ENCODE measurements at regions not wholly inside any gene's neighbourhood (a gene's known extent, or its start where the extent isn't known, plus 50 kb on each side); places are given as distances from the start of the nearest gene placed in this dataset.

GRCh38 chr1:219045246-219045645 is 128.4 kb upstream of the LYPLAL1 start:
- Histone ChIP-seq H3K4me3 (ENCODE audit: low read depth, low read length) (no peak overlapping the region), H3K36me3 (ENCODE audit: control insufficient read depth, insufficient read depth, low read length) (no peaks in the 10 kb centered on the region), H3K27me3 (ENCODE audit: control insufficient read depth, insufficient read depth, low read length) (no peaks in the 10 kb centered on the region)
- DNase-seq (ENCODE audit: low read depth) (no peak), FAIRE-seq (no peak)
- no peak for TF ChIP-seq CTCF (IDR thresholded peaks at IDR 0.05; ENCODE audit: insufficient read depth, low read length, severe bottlenecking)

DNA sequence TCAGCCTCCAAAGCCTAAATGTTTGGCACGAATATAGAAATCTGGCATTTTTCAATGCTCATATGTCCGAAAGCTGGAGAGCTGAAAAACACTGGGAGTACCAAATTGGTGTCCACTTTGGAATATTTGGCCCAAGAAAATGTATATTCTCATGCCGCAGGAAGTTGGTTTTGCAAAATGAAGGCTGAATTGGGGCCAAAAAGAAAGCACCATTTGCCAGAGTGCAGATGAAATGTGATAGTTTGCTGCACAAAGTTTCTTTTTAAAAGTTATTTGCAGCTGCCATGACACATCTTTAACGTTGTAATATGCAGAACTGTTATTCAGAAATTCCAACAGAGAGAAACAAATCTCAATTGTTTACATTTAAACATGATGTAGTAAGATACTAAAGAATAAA is 124.2 kb upstream of the LYPLAL1 start:
- no peak for FAIRE-seq
- Histone ChIP-seq H3K27me3 (ENCODE audit: control insufficient read depth, insufficient read depth, low read length) (no peaks in the 10 kb centered on the region), H3K36me3 (ENCODE audit: control insufficient read depth, insufficient read depth, low read length) (no peaks in the 10 kb centered on the region), H3K4me3 (ENCODE audit: low read depth, low read length) (no peak overlapping the region)
- TF ChIP-seq CTCF (IDR thresholded peaks at IDR 0.05; ENCODE audit: insufficient read depth, low read length, severe bottlenecking) = no peak
- DNase-seq (ENCODE audit: low read depth) = no peak

- no peak for TF ChIP-seq CTCF (IDR thresholded peaks at IDR 0.05; ENCODE audit: insufficient read depth, low read length, severe bottlenecking)
- no peak for FAIRE-seq
- no peaks in the 10 kb centered on the region for H3K27me3 ChIP-seq (ENCODE audit: control insufficient read depth, insufficient read depth, low read length)
Observed at GRCh38 chr1:219050086-219050821, 123.4 kb upstream of the LYPLAL1 start.

DNA sequence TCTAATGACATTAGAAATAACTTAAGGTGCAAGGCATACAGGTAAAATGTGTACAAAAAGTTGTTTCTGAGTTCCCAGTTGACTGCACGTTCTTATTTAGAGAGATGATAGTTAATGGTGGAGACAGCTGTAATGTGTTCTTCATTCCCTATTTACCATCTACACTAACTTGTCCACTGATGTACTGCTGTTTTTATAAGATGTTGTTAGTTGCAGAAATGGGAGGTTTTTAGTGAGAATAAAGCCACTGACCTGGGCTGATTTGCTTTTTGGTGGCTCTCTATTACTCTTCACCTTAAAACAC is 122.9 kb upstream of the LYPLAL1 start:
- Histone ChIP-seq H3K36me3 (ENCODE audit: control insufficient read depth, insufficient read depth, low read length) (no peaks in the 10 kb centered on the region), H3K27me3 (ENCODE audit: control insufficient read depth, insufficient read depth, low read length) (no peaks in the 10 kb centered on the region), H3K4me3 (ENCODE audit: low read depth, low read length) (no peak overlapping the region)
- FAIRE-seq = no peak
- no peak for DNase-seq (ENCODE audit: low read depth)
- no peak for TF ChIP-seq CTCF (IDR thresholded peaks at IDR 0.05; ENCODE audit: insufficient read depth, low read length, severe bottlenecking)

More at GRCh38 chr1:219050086-219050821, 123.4 kb upstream of the LYPLAL1 start:
- no peak for DNase-seq (ENCODE audit: low read depth)
- no peaks in the 10 kb centered on the region for H3K36me3 ChIP-seq (ENCODE audit: control insufficient read depth, insufficient read depth, low read length)
- no peak overlapping the region for H3K4me3 ChIP-seq (ENCODE audit: low read depth, low read length)

- TF ChIP-seq CTCF (IDR thresholded peaks at IDR 0.05; ENCODE audit: insufficient read depth, low read length, severe bottlenecking) = no peak
- FAIRE-seq = no peak
- no peak for DNase-seq (ENCODE audit: low read depth)
- Histone ChIP-seq H3K36me3 (ENCODE audit: control insufficient read depth, insufficient read depth, low read length) (no peaks in the 10 kb centered on the region), H3K4me3 (ENCODE audit: low read depth, low read length) (no peak overlapping the region), H3K27me3 (ENCODE audit: control insufficient read depth, insufficient read depth, low read length) (no peaks in the 10 kb centered on the region)
Observed at GRCh38 chr1:219051547-219051946, 122.1 kb upstream of the LYPLAL1 start.

Data from bronchial epithelial cell (primary cell).